Lower leg skin (tissue), 4 donors: ENCODE measurements at regions not wholly inside any gene's neighbourhood (a gene's known extent, or its start where the extent isn't known, plus 50 kb on each side); places are given as distances from the start of the nearest gene placed in this dataset.

Experiments used
- DNase-seq, 2 donors: peaks; one replicate each; pipeline ENCODE4 v3.0.0-alpha.2; 2019; ENCODE audit warnings: low spot score in 2 of 2
- H3K4me3 ChIP-seq: fragments of 200-600 bp; sonication (generic); 2 replicates; pipeline ENCODE4 v1.5.1; 2017; ENCODE audit warnings: mild to moderate bottlenecking, low read depth; ENCODE audit not compliant: poor library complexity, severe bottlenecking
- CTCF ChIP-seq, 3 donors: fragments of 450-650 bp; IDR thresholded peaks; one replicate each; pipeline ENCODE4 v1.5.1; 2016; ENCODE audit warnings: antibody characterized with exemption in 3 of 3, mild to moderate bottlenecking in 3 of 3, moderate library complexity in 2 of 3
- POLR2A ChIP-seq, 2 donors: fragments of 450-650 bp; IDR thresholded peaks; one replicate each; pipeline ENCODE4 v1.6.1; 2016 to 2017; ENCODE audit warnings: antibody characterized with exemption in 2 of 2, mild to moderate bottlenecking in 1 of 2, moderate library complexity in 1 of 2
- whole genome bisulfite sequencing, 2 donors: methylation state at CpG; one replicate each; pipeline ENCODE4 v1.1.5; 2018; 5-methylcytosine and 5-hydroxymethylcytosine counted together
- intact Hi-C: fragments of 100-400 bp; cut with DNase I; formaldehyde crosslinking; loops from one replicate; pipeline ENCODE4 v1.15.0; 2023; ENCODE audit warnings: low total_unique reads

- intact Hi-C loops = no loop called here
- 81 to 94% methylated on average over 3 of the region's 3 CpGs for WGBS, 2 donors
- TF ChIP-seq POLR2A (IDR thresholded peaks at IDR 0.05) = no peak
- TF ChIP-seq CTCF (IDR thresholded peaks at IDR 0.05) = no peak
- no peak for DNase-seq
- no peak overlapping the region for H3K4me3 ChIP-seq
These were observed 257.9 kb downstream of the ALDH8A1 start for GRCh38 chr6:134692008-134692407.

GRCh38 chr6:134691180-134691579 is 258.7 kb downstream of the ALDH8A1 start:
- H3K4me3 ChIP-seq = no peak overlapping the region
- intact Hi-C loops = no loop called here
- 78 to 90% methylated on average over 2 of the region's 2 CpGs for WGBS, 2 donors
- TF ChIP-seq POLR2A (IDR thresholded peaks at IDR 0.05) = no peak
- TF ChIP-seq CTCF (IDR thresholded peaks at IDR 0.05) = no peak
- DNase-seq = no peak

- no peak overlapping the region for H3K4me3 ChIP-seq
- 76 to 94% methylated on average over 3 of the region's 3 CpGs for WGBS, 2 donors
- DNase-seq = no peak
- intact Hi-C loops = no loop called here
- TF ChIP-seq POLR2A (IDR thresholded peaks at IDR 0.05) (no peak), CTCF (IDR thresholded peaks at IDR 0.05) (no peak)
These were observed 259.9 kb downstream of the ALDH8A1 start for GRCh38 chr6:134690048-134690447.

- 33 to 39% methylated on average over 4 of the region's 4 CpGs for WGBS, 2 donors
- H3K4me3 ChIP-seq = no peak overlapping the region
- DNase-seq = no peak
- TF ChIP-seq CTCF (IDR thresholded peaks at IDR 0.05) = no peak
- no peak for TF ChIP-seq POLR2A (IDR thresholded peaks at IDR 0.05)
- intact Hi-C loops = no loop called here
These were observed 260.3 kb downstream of the ALDH8A1 start for GRCh38 chr6:134689641-134690040.

GRCh38 chr6:134689177-134689576 is 260.7 kb downstream of the ALDH8A1 start:
- no peak overlapping the region for H3K4me3 ChIP-seq
- TF ChIP-seq POLR2A (IDR thresholded peaks at IDR 0.05) = no peak
- no peak for TF ChIP-seq CTCF (IDR thresholded peaks at IDR 0.05)
- 52 to 65% methylated on average over 4 of the region's 4 CpGs for WGBS, 2 donors
- intact Hi-C loops = no loop called here
- no peak for DNase-seq

- no peak overlapping the region for H3K4me3 ChIP-seq
- DNase-seq = no peak
- no peak for TF ChIP-seq CTCF (IDR thresholded peaks at IDR 0.05)
- TF ChIP-seq POLR2A (IDR thresholded peaks at IDR 0.05) = no peak
- 56 to 58% methylated on average over 6 of the region's 6 CpGs for WGBS, 2 donors
- intact Hi-C loops = no loop called here
These were observed 263.8 kb downstream of the ALDH8A1 start for GRCh38 chr6:134686071-134686470.
